Upper lobe of left lung (tissue), 4 donors: ENCODE measurements at regions not wholly inside any gene's neighbourhood (a gene's known extent, or its start where the extent isn't known, plus 50 kb on each side); places are given as distances from the start of the nearest gene placed in this dataset.

Experiments used
- POLR2A ChIP-seq, 4 donors: fragments of 450-650 bp; IDR thresholded peaks; one replicate each; pipeline ENCODE4 v1.5.1; 2016 to 2017; ENCODE audit warnings: antibody characterized with exemption in 4 of 4, mild to moderate bottlenecking in 2 of 4
- TF ChIP-seq, protein P1 (sequence below), 6 experiments: fragments of 450-650 bp in 4 of 6; fragments of 200-600 bp in 2 of 6; sonication (generic) in 2 of 6; IDR thresholded peaks; one replicate each; pipeline ENCODE4 v1.5.1; 2016 to 2019; ENCODE audit warnings: antibody characterized with exemption in 6 of 6

- TF ChIP-seq, protein P1, sequence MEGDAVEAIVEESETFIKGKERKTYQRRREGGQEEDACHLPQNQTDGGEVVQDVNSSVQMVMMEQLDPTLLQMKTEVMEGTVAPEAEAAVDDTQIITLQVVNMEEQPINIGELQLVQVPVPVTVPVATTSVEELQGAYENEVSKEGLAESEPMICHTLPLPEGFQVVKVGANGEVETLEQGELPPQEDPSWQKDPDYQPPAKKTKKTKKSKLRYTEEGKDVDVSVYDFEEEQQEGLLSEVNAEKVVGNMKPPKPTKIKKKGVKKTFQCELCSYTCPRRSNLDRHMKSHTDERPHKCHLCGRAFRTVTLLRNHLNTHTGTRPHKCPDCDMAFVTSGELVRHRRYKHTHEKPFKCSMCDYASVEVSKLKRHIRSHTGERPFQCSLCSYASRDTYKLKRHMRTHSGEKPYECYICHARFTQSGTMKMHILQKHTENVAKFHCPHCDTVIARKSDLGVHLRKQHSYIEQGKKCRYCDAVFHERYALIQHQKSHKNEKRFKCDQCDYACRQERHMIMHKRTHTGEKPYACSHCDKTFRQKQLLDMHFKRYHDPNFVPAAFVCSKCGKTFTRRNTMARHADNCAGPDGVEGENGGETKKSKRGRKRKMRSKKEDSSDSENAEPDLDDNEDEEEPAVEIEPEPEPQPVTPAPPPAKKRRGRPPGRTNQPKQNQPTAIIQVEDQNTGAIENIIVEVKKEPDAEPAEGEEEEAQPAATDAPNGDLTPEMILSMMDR (IDR thresholded peaks at IDR 0.05) = no peak
- no peak for TF ChIP-seq POLR2A (IDR thresholded peaks at IDR 0.05)
Measured at GRCh38 chr12:131619106-131619642, 91.7 kb upstream of the SFSWAP start.
